GM23338 (cell line): ENCODE measurements at regions not wholly inside any gene's neighbourhood (a gene's known extent, or its start where the extent isn't known, plus 50 kb on each side); places are given as distances from the start of the nearest gene placed in this dataset.

Experiments used
- ATAC-seq: fragments of 200-7000 bp; cut with Tn5 transposase; 3 replicates; pipeline ENCODE4 v1.9.1; 2020
- DNase-seq: peaks from one replicate; pipeline ENCODE4 v3.0.0-alpha.2; 2015; ENCODE audit warnings: low spot score
- H2AFZ ChIP-seq: fragments of 200-600 bp; sonication (generic); 2 replicates; pipeline ENCODE4 v1.8.0; 2016; ENCODE audit warnings: antibody characterized with exemption, mild to moderate bottlenecking, moderate library complexity
- H3F3A ChIP-seq: fragments of 200-600 bp; sonication (generic); replicated peaks from 2 replicates; pipeline ENCODE4 v1.8.0; 2017; ENCODE audit warnings: antibody characterized with exemption, mixed run types, low read depth
- H3K27ac ChIP-seq: fragments of 200-600 bp; sonication (generic); 2 replicates; pipeline ENCODE4 v1.6.1; 2016; ENCODE audit warnings: low read depth
- H3K27me3 ChIP-seq: fragments of 200-600 bp; sonication (generic); 2 replicates; pipeline ENCODE4 v1.8.0; 2016; ENCODE audit warnings: mild to moderate bottlenecking, mixed run types, moderate library complexity; ENCODE audit not compliant: insufficient read depth
- H3K36me3 ChIP-seq: fragments of 200-600 bp; sonication (generic); 2 replicates; pipeline ENCODE4 v1.8.0; 2016; ENCODE audit warnings: mild to moderate bottlenecking; ENCODE audit not compliant: insufficient read depth
- H3K4me1 ChIP-seq: fragments of 200-600 bp; sonication (generic); 2 replicates; pipeline ENCODE4 v1.8.0; 2016; ENCODE audit warnings: mild to moderate bottlenecking, moderate library complexity; ENCODE audit not compliant: insufficient read depth
- H3K4me2 ChIP-seq: fragments of 200-600 bp; sonication (generic); 2 replicates; pipeline ENCODE4 v1.7.1; 2017; ENCODE audit warnings: mixed run types
- H3K4me3 ChIP-seq: fragments of 200-600 bp; sonication (generic); 2 replicates; pipeline ENCODE4 v1.6.1; 2016; ENCODE audit warnings: mixed run types
- H3K79me2 ChIP-seq: fragments of 200-600 bp; sonication (generic); replicated peaks from 2 replicates; pipeline ENCODE4 v1.8.0; 2017; ENCODE audit warnings: mild to moderate bottlenecking; ENCODE audit not compliant: insufficient read depth
- H3K9me2 ChIP-seq: fragments of 200-600 bp; sonication (generic); 2 replicates; pipeline ENCODE4 v1.8.0; 2017; ENCODE audit not compliant: insufficient read depth
- H4K20me1 ChIP-seq: fragments of 200-600 bp; sonication (generic); replicated peaks from 2 replicates; pipeline ENCODE4 v1.8.0; 2017; ENCODE audit warnings: mild to moderate bottlenecking; ENCODE audit not compliant: insufficient read depth
- H3K27ac Mint-ChIP-seq: 2 replicates; pipeline ENCODE4 v1.8.0; 2020; ENCODE audit warnings: inconsistent platforms, mild to moderate bottlenecking, moderate library complexity, mixed read lengths
- H3K27me3 Mint-ChIP-seq: 3 replicates; pipeline ENCODE4 v1.8.0; 2022; ENCODE audit warnings: low read depth, mild to moderate bottlenecking, moderate library complexity, mixed read lengths, inconsistent platforms; ENCODE audit not compliant: insufficient read depth, poor library complexity
- H3K36me3 Mint-ChIP-seq: 3 replicates; pipeline ENCODE4 v1.8.0; 2021; ENCODE audit warnings: low read depth, mild to moderate bottlenecking, inconsistent platforms, moderate library complexity, mixed read lengths
- H3K4me1 Mint-ChIP-seq: 3 replicates; pipeline ENCODE4 v1.8.0; 2020; ENCODE audit warnings: mild to moderate bottlenecking, inconsistent platforms, mixed read lengths
- H3K4me3 Mint-ChIP-seq: 3 replicates; pipeline ENCODE4 v1.8.0; 2021; ENCODE audit warnings: moderate library complexity, mild to moderate bottlenecking, inconsistent platforms, mixed read lengths
- H3K9me3 Mint-ChIP-seq: 3 replicates; pipeline ENCODE4 v1.8.0; 2020; ENCODE audit warnings: moderate library complexity, mild to moderate bottlenecking, inconsistent platforms, mixed read lengths
- CREB1 ChIP-seq: fragments of 250-450 bp; sonication (Bioruptor Pico); IDR thresholded peaks from 2 replicates; pipeline ENCODE4 v1.5.0; 2020; ENCODE audit warnings: low read depth, mild to moderate bottlenecking, moderate library complexity
- CTCF ChIP-seq, 2 experiments: fragments of 200-600 bp in 1 of 2; sonication (generic) in 1 of 2; conservative IDR thresholded peaks; 2 replicates each; pipeline versions ENCODE4 v1.5.1 to v1.6.1; 2016 to 2017; ENCODE audit warnings: antibody characterized with exemption in 2 of 2, low read depth in 2 of 2, mild to moderate bottlenecking in 2 of 2, moderate library complexity in 1 of 2
- EZH2 ChIP-seq: fragments of 200-600 bp; sonication (generic); IDR thresholded peaks from one replicate; pipeline ENCODE4 v1.8.0; 2017; ENCODE audit warnings: antibody characterized with exemption, mild to moderate bottlenecking, low read depth; ENCODE audit not compliant: unreplicated experiment
- EZH2phosphoT487 ChIP-seq: fragments of 200-600 bp; sonication (generic); IDR thresholded peaks from one replicate; pipeline ENCODE4 v1.8.1; 2018; ENCODE audit warnings: antibody characterized with exemption; ENCODE audit not compliant: unreplicated experiment
- NANOG ChIP-seq: IDR thresholded peaks from 2 replicates; pipeline ENCODE4 v1.6.1; 2016; ENCODE audit warnings: antibody characterized with exemption, borderline replicate concordance
- POLR2AphosphoS5 ChIP-seq: IDR thresholded peaks from 2 replicates; pipeline ENCODE4 v1.6.1; 2016; ENCODE audit warnings: antibody characterized with exemption, low read depth
- STAT1 ChIP-seq: IDR thresholded peaks from one replicate; pipeline ENCODE4 v1.6.1; 2016; ENCODE audit warnings: antibody characterized with exemption; ENCODE audit not compliant: unreplicated experiment
- ZNF114 ChIP-seq: fragments of 250-450 bp; sonication (Bioruptor Pico); IDR thresholded peaks from 2 replicates; pipeline ENCODE4 v1.5.0; 2020; ENCODE audit warnings: mild to moderate bottlenecking, moderate library complexity
- ZNF331 ChIP-seq: fragments of 250-450 bp; sonication (Bioruptor Pico); IDR thresholded peaks from 2 replicates; pipeline ENCODE4 v1.5.0; 2020; ENCODE audit warnings: low read depth, mild to moderate bottlenecking, moderate library complexity
- TF ChIP-seq, protein P1 (sequence below): IDR thresholded peaks from 2 replicates; pipeline ENCODE4 v1.6.1; 2016; ENCODE audit warnings: antibody characterized with exemption
- TF ChIP-seq, protein P2 (sequence below): IDR thresholded peaks from one replicate; pipeline ENCODE4 v1.6.1; 2018; ENCODE audit warnings: antibody characterized with exemption; ENCODE audit not compliant: unreplicated experiment
- TF ChIP-seq, protein P3 (sequence below): fragments of 250-450 bp; sonication (Bioruptor Pico); IDR thresholded peaks from 2 replicates; pipeline ENCODE4 v1.5.0; 2020; ENCODE audit warnings: mild to moderate bottlenecking, moderate library complexity

- H3F3A ChIP-seq, result peaks cover 4% of the 10 kb centered on the region; the same call in 1 of the 2 replicates
- DNase-seq, result no peak
- peaks cover 9% of the 10 kb centered on the region; the same call in 1 of the 2 replicates for H3K9me2 ChIP-seq
- no peaks in the 10 kb centered on the region for H3K9me3 Mint-ChIP-seq
- H3K27me3 ChIP-seq, result peaks cover 40% of the 10 kb centered on the region
- 0 out of 2 replicates have a peak overlapping the region, but pooled peaks have one; percentile 67 for H3K4me2 ChIP-seq
- H3K27ac Mint-ChIP-seq, result no peak overlapping the region
- H3K36me3 Mint-ChIP-seq, result no peaks in the 10 kb centered on the region
- no peak overlapping the region for H3K27ac ChIP-seq
- H3K36me3 ChIP-seq, result no peaks in the 10 kb centered on the region
- no peak for ATAC-seq
- TF ChIP-seq NANOG (no peak), ZNF331 (CRISPR knock-in tag) (no peak), ZNF114 (CRISPR knock-in tag) (no peak), CREB1 (no peak), STAT1 (no peak), CTCF (conservative IDR thresholded peaks at IDR 0.05; ENCODE audit: low read depth in 2 of 2) (no peak), POLR2AphosphoS5 (no peak), EZH2 (no peak), EZH2phosphoT487 (no peak)
- TF ChIP-seq, protein P1, sequence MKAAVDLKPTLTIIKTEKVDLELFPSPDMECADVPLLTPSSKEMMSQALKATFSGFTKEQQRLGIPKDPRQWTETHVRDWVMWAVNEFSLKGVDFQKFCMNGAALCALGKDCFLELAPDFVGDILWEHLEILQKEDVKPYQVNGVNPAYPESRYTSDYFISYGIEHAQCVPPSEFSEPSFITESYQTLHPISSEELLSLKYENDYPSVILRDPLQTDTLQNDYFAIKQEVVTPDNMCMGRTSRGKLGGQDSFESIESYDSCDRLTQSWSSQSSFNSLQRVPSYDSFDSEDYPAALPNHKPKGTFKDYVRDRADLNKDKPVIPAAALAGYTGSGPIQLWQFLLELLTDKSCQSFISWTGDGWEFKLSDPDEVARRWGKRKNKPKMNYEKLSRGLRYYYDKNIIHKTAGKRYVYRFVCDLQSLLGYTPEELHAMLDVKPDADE, result no peak
- TF ChIP-seq, protein P2, sequence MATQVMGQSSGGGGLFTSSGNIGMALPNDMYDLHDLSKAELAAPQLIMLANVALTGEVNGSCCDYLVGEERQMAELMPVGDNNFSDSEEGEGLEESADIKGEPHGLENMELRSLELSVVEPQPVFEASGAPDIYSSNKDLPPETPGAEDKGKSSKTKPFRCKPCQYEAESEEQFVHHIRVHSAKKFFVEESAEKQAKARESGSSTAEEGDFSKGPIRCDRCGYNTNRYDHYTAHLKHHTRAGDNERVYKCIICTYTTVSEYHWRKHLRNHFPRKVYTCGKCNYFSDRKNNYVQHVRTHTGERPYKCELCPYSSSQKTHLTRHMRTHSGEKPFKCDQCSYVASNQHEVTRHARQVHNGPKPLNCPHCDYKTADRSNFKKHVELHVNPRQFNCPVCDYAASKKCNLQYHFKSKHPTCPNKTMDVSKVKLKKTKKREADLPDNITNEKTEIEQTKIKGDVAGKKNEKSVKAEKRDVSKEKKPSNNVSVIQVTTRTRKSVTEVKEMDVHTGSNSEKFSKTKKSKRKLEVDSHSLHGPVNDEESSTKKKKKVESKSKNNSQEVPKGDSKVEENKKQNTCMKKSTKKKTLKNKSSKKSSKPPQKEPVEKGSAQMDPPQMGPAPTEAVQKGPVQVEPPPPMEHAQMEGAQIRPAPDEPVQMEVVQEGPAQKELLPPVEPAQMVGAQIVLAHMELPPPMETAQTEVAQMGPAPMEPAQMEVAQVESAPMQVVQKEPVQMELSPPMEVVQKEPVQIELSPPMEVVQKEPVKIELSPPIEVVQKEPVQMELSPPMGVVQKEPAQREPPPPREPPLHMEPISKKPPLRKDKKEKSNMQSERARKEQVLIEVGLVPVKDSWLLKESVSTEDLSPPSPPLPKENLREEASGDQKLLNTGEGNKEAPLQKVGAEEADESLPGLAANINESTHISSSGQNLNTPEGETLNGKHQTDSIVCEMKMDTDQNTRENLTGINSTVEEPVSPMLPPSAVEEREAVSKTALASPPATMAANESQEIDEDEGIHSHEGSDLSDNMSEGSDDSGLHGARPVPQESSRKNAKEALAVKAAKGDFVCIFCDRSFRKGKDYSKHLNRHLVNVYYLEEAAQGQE, result no peak
- TF ChIP-seq, protein P3, sequence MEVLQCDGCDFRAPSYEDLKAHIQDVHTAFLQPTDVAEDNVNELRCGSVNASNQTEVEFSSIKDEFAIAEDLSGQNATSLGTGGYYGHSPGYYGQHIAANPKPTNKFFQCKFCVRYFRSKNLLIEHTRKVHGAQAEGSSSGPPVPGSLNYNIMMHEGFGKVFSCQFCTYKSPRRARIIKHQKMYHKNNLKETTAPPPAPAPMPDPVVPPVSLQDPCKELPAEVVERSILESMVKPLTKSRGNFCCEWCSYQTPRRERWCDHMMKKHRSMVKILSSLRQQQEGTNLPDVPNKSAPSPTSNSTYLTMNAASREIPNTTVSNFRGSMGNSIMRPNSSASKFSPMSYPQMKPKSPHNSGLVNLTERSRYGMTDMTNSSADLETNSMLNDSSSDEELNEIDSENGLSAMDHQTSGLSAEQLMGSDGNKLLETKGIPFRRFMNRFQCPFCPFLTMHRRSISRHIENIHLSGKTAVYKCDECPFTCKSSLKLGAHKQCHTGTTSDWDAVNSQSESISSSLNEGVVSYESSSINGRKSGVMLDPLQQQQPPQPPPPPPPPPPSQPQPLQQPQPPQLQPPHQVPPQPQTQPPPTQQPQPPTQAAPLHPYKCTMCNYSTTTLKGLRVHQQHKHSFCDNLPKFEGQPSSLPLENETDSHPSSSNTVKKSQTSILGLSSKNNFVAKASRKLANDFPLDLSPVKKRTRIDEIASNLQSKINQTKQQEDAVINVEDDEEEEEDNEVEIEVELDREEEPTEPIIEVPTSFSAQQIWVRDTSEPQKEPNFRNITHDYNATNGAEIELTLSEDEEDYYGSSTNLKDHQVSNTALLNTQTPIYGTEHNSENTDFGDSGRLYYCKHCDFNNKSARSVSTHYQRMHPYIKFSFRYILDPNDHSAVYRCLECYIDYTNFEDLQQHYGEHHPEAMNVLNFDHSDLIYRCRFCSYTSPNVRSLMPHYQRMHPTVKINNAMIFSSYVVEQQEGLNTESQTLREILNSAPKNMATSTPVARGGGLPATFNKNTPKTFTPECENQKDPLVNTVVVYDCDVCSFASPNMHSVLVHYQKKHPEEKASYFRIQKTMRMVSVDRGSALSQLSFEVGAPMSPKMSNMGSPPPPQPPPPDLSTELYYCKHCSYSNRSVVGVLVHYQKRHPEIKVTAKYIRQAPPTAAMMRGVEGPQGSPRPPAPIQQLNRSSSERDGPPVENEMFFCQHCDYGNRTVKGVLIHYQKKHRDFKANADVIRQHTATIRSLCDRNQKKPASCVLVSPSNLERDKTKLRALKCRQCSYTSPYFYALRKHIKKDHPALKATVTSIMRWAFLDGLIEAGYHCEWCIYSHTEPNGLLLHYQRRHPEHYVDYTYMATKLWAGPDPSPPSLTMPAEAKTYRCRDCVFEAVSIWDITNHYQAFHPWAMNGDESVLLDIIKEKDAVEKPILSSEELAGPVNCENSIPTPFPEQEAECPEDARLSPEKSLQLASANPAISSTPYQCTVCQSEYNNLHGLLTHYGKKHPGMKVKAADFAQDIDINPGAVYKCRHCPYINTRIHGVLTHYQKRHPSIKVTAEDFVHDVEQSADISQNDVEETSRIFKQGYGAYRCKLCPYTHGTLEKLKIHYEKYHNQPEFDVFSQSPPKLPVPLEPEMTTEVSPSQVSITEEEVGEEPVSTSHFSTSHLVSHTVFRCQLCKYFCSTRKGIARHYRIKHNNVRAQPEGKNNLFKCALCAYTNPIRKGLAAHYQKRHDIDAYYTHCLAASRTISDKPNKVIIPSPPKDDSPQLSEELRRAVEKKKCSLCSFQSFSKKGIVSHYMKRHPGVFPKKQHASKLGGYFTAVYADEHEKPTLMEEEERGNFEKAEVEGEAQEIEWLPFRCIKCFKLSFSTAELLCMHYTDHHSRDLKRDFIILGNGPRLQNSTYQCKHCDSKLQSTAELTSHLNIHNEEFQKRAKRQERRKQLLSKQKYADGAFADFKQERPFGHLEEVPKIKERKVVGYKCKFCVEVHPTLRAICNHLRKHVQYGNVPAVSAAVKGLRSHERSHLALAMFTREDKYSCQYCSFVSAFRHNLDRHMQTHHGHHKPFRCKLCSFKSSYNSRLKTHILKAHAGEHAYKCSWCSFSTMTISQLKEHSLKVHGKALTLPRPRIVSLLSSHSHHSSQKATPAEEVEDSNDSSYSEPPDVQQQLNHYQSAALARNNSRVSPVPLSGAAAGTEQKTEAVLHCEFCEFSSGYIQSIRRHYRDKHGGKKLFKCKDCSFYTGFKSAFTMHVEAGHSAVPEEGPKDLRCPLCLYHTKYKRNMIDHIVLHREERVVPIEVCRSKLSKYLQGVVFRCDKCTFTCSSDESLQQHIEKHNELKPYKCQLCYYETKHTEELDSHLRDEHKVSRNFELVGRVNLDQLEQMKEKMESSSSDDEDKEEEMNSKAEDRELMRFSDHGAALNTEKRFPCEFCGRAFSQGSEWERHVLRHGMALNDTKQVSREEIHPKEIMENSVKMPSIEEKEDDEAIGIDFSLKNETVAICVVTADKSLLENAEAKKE, result no peak
- peaks cover 38% of the 10 kb centered on the region for H3K4me1 Mint-ChIP-seq
- H3K79me2 ChIP-seq, result no peaks in the 10 kb centered on the region
- peaks cover 25% of the 10 kb centered on the region for H3K4me1 ChIP-seq
- H4K20me1 ChIP-seq, result no peaks in the 10 kb centered on the region
- no peak overlapping the region for H2AFZ ChIP-seq
- peaks cover 18% of the 10 kb centered on the region for H3K27me3 Mint-ChIP-seq
- H3K4me3 ChIP-seq, result no peak overlapping the region
- H3K4me3 Mint-ChIP-seq, result no peak overlapping the region
Measured at GRCh38 chr5:124907098-124907644, 160.7 kb upstream of the ZNF608 start.
